ENCODE measurements at regions not wholly inside any gene's neighbourhood (a gene's known extent, or its start where the extent isn't known, plus 50 kb on each side); places are given as distances from the start of the nearest gene placed in this dataset.
A peak's percentile ranks its signal among the peaks of the same experiment; 100 is the strongest.

DNA sequence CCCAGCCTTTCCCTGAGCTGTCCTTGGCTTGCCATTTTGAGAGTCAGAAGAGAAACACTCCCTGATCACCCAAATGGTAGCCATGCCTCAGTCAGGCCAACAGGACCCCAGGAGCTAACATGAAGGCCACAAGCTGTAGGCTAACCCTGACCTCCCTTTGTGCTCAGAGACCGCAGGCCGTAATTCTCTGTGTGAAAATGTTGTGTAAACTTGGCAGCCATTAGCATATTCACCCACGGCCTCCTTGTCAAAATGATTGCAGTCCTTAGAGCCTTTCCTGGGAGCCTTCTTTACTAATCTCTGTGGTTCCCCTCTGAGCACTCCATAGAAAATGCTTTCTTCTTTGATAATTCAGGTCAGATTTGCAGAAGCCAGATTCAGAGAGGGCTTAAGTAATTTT is 418.9 kb downstream of the COG6 start:
- no peak for DNase-seq (ENCODE audit: low read depth in 3 of 3)

DNA sequence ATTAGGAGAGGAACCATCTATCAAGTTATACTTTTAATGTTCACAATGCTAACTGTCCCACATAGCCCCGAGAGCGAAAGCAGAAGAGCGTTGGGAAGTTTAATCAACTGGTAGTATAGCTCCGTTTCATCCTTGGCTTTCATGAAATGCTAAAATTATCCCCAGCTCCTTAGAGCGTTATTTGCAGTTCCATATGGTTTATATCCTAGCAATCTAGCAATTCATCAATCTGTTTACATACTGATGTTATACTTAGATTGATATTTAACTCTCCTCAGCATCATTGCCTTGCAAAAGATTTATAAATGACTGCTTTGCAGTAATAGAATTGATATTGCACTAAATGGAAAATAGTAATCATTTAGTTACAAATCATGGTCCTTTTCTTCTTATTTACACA is 419.8 kb downstream of the COG6 start:
- no peak for DNase-seq (ENCODE audit: low read depth in 3 of 3)

DNA sequence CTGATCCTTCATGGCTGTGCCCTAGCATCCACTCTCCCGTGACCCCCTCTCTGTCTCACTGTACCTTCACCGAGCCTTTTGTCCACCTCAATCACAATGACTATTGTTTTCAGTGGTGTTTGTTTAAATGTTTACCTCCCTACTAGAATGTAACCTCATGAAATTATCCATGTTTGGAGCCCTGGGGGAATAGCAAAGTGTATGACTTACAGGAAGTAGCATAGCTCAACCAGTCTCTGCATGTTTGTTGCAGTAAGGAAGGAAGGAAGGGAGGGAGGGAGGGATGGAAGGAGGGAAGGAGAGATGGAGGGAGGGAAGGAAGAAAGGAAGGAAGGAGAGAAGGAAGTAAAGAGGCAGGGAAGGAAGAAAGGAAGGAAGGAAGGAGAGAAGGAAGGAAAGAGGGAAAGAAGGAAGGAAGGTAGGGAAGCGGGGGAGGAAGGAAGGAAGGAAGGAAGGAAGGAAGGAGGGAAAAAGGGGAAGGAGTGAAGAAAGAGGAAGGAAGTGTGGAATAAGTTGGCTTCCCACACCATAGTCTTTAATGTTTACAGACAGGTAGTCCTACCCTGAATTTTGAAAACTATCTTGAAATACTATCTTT is 421.4 kb downstream of the COG6 start:
- DNase-seq (ENCODE audit: low read depth in 3 of 3) = no peak

DNA sequence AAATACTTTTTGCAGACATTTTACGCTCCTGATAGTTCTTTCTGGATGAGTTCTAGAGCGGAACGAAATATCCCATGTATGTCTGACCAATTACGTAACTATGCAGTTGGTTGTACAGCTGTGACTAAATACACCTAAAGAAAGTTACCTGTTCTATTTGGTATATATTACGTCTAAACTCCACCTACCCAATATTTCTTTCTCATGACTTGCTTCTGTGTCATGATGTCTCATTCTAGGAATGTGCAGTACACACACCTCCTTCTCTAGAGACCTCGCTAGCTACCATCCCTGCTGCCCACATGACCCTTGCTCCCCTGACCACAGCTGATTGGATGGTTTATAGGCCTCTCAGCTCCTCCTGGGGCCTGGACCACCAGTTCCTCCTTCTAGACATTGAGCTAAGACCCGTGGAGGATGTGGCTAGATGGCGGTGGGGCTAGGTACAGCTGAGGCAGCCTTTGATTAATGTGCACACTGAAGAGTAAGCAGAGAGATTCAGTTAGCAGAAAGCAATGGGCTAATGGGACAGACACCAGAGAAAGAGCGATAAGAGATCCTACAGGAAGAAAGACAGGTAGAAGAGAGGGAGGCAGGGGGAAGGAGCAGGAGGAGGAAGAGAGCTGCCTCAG is 422.1 kb downstream of the COG6 start:
- no peak for DNase-seq (ENCODE audit: low read depth in 3 of 3)

DNA sequence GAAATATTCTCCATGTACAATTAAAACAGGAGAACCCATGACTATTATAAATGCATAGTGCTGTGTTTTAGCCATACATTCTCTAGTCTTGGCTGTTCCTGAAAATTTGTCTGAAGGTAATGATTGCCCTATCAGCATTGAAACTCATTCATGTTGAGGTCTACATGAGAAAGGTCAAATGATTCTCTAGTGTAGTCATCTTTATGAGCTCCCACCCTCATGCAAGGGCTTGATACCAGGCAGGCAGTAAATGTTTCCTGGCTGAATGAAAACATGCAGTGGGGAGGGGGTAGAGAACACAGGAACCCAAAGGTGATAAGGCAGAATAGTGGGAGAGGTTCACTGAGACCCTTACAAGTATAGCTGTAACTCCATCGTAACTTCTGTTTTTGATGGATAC is 424.3 kb downstream of the COG6 start:
- DNase-seq (ENCODE audit: low read depth in 3 of 3) = no peak

DNA sequence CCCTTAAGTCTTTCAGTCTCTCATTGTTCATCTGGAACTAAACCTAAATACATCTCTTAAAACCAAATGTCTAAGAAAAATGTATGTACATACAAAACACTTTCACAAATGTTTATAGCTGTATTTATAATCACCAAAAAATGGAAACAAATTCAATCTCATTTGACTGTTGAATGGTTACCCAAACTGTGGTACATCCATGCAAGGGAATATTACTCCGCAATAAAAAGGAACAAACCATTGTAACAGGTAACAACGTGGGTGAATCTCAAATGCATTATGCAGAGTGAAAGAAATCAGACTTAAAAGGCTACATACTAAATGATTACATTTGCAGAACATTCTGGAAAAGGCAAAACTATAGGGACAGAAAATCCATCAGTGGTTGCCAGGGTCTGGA is 425.2 kb downstream of the COG6 start:
- DNase-seq (ENCODE audit: low read depth in 3 of 3) = no peak

DNA sequence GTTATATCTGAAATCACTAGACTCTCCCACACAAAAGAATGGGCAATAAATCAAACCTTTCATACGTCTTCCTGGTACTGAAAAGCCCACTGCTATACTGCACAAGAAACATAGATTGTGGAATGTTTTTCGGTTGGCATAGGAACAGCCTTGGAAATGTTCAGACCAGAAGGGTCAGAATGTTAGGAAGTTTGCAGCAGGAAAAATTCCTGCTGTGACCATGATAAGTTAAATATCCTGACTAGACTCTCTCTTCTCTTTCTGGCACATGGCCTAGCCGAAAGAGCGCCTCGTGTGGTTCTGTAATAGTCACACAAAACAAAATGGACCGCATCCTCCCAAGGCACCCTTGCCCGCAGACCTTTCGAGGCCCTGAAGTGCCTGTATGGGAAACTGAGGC is 427.2 kb downstream of the COG6 start:
- no peak for DNase-seq (ENCODE audit: low read depth in 3 of 3)

DNA sequence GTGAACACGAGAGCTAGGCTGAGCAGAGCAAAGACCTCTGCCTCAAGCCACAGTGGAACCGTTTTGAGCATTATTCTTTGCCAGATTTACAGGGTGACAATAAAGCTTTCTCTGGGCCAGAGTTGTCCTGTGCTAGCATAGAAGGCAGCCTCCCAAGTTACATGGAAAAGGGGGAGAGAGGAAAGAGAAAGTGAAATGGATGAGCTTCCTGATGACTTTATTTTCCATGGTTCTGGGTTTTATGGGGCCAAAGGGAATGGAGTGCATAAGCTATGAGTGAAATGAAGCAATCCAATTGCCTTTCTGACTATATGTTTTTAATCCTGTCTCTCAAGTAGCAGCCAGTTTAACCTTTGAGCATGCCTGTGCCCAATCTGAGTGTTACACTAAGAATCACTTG is 428.4 kb downstream of the COG6 start:
- DNase-seq (ENCODE audit: low read depth in 3 of 3) = no peak

DNA sequence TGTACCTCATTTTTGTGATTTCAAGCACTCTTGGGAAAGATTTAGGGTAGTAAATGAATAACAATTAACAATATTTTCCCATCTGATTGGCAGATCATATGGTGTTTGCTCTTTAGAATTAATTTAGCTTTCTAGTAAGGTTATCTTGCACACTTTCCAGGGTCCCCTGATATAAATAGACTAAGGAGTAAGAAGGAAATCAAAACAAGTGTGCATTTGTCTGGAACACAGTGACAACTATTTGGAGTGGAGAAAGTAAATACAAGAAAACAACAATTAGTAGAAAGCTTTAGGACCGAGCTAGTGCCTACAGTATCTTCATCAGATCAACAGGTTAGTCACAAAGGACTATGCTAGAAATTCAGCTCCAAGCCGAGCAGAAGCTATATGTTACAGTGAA is 429.5 kb downstream of the COG6 start:
- DNase-seq (ENCODE audit: low read depth in 3 of 3) = no peak

DNA sequence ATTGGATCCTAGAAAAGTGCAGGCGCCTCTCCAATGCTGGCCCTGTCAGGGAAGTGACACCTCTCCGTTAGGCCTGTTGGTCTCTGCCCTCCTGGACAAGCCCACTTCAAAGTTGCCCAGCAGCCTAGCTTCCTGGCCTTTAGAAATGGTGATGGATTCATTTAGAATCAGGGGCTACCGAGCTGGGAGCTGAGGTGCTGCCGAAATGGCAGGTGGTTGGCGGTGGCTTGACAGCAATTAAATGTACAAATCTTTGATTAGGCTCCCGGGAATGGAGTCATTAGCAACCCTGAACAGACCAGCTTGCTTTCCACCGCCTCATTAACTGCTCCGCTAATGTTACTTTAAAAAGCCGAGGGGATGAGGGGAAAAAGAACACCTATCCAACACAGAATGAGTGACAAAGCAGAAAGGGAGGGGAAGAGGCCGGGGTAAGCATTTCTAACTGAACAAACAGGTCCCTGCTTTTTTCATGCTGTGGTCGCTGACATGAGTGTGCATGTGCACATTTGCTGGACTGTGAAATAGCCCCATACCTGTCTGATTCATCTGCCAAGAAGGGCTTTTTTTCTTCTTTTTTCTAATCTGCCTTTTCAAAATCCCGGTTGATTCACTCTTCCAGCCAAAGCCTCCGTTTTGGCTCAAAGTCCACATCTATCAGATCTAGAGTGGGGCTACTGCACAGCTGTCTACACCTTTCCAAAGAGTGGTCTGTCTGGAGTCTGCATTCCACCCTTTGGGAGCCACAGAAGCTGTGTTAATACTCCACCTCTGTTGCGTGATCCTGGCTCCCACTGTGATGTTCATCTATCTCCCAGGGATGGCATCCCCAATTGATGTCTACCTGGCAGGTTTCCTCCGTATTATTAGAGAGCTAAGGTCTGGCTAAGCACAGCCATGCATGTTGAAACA is 431.9 kb downstream of the COG6 start:
- no peak for DNase-seq (ENCODE audit: low read depth in 3 of 3)

DNA sequence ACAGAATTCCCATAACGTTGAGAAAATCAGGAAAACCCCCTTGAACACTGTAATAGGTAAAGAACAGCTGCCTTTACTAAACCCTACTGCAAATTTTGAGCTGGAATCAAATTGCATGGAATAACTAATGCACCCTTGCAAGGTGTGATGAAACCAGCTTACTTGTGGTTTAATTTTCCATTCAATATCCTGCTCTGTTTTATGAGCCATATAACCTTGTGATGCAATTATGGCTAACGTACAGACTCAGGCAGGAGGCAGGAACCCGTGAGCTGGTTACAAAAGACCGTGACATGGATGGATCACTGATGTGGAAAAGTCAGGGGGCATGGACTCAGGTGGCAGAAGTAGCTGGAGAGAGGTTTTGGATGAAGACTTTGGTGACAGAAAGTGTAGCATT is 438.6 kb downstream of the COG6 start:
- DNase-seq (ENCODE audit: low read depth in 3 of 3) = no peak

DNA sequence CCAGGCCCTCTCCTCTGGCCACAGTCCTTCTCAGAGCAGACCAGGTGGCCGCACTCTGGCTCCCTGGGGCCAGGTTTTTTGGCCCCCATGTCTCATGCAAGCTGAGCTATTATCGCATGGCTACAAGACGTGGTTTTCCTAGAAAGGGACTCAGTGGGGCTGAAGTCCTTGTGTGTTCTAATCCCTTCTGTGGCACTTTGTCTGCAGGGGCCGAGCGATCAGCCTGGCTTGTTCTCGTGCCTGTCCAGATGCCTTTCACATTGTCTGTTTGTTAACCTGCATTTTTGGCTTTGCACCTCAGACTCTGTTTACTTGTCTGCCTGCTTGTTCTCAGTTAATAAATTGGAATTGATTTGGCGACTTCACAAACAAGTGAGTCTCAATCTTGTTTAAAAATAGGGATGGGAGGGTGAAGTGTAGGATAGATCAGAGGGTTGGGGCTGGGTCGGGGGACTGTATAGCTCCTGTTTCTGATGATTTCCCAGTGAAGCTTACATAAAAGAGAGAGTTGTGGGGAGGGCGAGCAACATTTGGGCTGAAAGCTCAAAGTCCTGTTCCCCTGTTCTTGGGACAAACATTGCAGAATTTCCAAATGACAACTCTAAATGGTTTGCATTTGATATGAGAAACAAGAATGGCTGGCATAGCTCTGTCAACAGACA is 440.4 kb downstream of the COG6 start:
- DNase-seq (ENCODE audit: low read depth in 3 of 3) = no peak

DNA sequence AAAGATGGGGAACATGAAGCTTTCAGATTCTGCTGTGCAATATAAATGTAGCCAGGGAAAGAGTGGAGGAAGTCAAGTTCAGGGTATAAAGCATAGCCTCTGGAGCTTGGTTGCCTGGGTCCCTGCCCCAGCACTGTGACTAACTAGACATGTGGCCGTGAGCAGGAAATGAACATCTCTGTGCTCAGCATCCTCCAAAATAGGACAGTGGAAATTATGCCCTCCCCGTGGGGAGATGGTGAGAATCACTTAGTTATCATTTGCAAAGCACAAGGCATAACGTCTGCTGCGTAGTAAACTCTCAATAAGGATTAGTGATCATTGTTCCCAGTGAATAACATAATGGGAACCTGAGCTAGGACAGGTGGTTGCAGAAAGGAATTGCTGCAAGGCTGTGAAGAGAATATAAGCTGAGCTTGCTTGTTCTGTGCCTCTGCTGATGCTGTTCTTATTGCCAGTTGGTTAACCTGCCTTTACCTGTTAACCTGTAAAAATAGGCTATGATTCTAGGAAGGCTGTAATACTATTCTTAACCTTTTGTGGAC is 441.0 kb downstream of the COG6 start:
- peak; percentile 23 to 27 (median 24) for DNase-seq (ENCODE audit: low read depth in 3 of 3)

DNA sequence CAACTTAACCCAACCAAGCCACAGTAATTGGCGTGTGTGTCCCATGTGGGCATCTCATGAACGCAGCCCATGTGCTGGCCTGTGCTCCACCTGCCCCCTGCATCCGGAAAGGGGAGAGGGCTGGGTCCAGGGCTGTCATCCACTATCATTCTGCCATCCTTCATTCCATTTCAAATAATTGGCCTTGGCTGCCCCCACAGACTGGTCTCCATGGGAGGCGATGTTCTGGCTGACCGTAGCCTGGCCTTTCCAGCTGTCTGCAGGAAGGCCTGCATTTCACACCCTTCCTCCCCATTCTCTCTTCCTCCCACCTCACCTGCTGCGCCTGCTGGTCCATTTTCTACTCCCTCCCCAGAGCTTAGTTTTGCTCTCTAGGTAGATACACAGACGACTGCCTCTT is 442.8 kb downstream of the COG6 start:
- no peak for DNase-seq (ENCODE audit: low read depth in 3 of 3)

DNA sequence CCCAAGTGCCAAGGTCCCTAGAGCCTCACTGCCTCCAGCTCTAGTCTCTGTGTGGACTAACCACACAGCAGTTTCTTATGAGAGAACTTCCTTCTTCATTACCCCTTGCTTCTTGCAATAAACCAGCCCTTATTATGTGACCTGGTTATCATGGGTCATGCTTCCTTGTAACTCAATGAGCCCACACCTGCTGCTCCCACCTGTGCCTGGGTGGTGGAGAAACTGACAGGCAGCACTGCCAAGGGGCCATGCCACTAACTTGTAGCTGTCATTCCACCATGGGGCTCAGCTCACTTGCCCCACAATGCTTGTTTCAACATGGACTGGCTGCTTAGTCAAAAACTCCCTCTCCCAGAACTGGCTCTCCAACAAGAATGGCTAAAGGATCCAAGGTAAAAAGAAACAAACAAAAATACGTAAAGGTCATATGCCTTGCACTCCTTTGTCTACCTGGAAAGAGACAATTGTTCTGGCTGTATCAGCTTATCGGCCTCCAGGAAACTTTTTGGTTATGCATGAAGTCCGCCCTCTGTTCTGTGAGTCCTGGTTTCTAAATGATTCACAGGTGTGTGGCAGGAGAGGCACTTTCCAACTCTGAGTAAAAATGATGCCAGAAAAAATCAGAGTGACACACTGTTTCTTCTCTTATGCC is 446.4 kb downstream of the COG6 start:
- DNase-seq (ENCODE audit: low read depth in 3 of 3) = peak; percentile 19 to 44 (median 30)

DNA sequence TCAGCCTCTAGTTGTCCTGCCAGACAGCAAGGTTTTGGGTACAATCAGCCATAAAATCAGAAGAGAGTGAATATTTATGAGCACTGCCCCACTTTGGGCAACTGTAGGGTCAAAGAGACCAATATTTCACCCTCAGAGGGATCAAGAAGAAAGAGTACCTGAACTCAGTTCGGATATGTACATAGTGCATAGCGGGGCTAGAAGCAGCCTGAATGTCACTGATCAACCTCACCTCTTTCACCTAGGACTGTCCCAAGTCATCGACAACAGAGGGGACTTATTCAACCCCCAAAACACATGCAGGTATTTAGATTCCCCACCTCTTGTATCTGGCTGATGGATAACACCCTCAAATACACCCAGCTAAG is 446.9 kb downstream of the COG6 start:
- DNase-seq (ENCODE audit: low read depth in 3 of 3) = no peak

DNA sequence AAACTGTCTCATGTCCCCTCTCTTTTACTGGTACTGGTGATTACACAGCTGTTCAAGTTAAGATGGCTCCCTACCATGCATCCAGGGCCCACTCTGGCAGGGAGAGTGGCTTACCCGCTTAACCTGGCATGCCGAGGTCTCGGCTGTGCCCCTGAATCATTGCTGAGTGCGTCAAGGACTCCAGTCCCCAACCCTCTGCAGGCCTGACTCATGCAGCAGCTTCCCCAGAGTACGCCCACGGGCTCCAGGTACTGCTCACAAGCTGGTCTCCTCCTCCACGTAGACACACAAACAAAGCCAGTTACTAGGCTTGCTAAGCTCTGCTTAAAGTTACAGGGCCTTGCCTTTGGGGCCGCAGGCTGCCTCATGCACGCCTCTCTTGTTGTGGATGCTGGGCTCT is 447.4 kb downstream of the COG6 start:
- peak; percentile 85 to 96 (median 90) for DNase-seq (ENCODE audit: low read depth in 3 of 3)

DNA sequence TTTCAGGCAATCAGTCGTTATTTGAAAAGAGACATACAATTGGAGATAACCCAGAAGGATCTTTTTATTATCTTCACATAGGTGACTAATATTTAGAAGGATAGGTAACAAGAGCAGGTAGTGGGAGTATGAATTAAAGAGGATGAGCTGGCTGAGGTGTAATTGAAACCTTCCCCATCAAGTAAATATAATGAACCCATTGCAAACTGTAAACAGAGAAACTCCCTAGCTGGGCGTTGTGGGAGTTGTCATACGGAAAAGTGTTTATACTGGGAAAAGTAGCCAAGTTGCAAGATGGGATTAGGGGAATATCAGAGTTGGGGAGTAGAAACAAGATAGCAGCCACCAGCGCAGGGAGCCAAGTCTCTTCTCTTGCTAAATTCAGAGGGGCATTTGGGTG is 448.4 kb downstream of the COG6 start:
- no peak for DNase-seq (ENCODE audit: low read depth in 3 of 3)

DNA sequence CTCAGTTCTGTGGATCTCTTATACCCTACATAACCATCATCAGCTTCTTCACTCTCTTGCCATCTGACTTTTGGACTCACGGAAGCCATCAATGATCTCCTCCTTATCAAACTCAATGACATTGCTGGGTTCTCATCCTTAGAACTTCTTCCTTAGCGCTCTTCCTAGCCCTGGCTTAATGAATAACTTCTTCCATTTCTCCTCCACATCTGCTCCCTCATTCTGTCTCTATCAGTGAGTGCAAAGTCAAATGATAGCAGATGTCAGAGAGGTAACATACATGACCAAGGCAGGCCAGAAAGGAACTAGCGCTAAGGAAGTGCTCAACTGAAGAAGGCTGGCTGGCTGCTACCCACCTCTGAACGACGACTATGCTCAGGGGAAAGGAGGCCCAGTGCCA is 449.8 kb downstream of the COG6 start:
- DNase-seq (ENCODE audit: low read depth in 3 of 3) = no peak

DNA sequence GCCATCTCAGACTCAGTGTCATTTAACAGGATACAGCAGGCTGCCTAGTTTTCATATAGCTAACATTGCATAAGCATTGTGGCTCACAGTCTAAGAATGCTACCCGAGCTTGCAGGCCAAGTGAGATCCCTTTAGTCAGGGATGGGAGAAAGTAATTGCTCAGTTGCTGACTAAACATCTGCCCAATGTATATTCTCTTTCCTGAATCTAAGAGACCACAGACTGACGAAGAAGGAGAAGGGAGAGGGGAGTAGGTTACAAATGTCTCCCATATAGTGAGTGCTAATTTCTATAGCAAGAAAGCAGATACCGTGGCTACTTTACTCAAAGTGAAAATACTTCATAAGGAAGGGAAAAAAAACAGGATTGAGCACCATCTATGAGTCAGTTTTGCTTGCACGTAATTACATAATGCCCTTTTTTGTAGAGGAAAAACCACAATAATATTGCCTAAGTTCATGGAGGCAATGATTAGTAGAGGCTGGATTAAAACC is 453.9 kb downstream of the COG6 start:
- DNase-seq (ENCODE audit: low read depth in 3 of 3) = no peak

DNA sequence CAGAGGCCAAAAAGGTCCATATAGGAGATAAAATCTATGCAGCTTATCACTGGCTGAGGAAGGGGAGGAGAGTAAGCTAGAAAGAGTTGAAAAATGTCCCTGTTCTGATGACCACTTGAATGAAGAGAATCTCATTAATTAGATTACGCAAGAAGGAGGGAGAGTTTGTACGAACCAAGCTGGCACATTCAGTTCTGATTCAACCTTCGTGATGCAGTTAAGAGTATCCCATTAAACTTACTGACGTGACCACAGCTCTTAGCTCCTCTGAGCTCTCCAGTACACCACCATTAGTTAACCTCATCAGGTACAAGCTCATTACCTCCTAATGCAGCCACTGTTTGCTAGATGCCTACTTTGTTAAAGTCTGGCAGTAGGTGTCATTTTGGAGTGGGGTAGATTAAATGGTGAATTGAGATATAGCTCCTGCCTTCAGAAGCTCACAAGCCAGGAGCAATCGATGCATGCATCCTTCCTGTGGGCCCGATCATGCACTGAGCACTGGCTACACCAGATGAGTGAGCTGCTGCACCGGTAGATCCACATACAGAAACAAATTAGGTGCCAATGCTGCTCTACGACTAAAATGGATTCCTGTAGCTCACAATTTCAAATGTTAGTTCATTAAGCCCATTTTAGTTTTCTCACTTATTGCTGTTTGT is 458.3 kb downstream of the COG6 start:
- DNase-seq (ENCODE audit: low read depth in 3 of 3) = no peak
